ENCODE measurements at regions not wholly inside any gene's neighbourhood (a gene's known extent, or its start where the extent isn't known, plus 50 kb on each side); places are given as distances from the start of the nearest gene placed in this dataset.
"Not testable (repeated sequence)": the region's sequence is repeated elsewhere in the genome, so short reads cannot be mapped to it uniquely, and the experiment has no call there.

DNA sequence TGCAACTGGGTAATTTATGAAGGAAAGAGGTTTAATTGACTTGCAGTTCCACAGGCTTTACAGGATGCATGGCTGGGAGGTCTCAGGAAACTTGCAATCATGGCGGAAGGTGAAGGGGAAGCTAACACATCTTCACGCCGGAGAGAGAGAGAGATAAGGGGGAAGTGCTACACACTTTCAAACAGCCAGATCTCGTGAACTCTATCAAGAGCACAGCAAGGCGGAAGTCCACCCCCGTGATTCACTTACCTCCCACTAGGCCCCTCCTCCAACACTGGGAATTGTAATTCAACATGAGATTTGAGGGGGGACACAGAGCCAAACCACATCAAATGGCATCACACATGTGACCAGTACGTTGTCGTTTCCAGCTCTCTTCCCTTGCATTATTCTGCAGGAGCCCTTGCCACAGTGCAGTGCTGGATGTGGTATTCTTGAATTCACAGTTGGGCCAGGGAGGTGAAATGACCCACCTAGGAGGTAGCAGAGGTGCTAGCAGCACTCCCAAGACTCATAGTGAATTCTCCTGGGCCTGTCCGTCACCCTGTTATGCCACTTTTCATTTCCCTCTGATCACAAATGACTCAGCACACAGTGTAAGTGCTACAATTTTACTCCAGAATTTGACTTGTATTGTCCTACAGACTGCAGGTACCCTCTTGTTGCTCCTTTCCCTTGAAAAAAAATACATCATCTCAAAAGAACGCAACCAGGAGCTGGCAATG is 179.2 kb upstream of the PLGLB2 start:
- in situ Hi-C loops (cut with HindIII; ENCODE audit: low sequenced_read_pairs); DNase-seq (ENCODE audit: low spot score): not testable (repeated sequence)

DNA sequence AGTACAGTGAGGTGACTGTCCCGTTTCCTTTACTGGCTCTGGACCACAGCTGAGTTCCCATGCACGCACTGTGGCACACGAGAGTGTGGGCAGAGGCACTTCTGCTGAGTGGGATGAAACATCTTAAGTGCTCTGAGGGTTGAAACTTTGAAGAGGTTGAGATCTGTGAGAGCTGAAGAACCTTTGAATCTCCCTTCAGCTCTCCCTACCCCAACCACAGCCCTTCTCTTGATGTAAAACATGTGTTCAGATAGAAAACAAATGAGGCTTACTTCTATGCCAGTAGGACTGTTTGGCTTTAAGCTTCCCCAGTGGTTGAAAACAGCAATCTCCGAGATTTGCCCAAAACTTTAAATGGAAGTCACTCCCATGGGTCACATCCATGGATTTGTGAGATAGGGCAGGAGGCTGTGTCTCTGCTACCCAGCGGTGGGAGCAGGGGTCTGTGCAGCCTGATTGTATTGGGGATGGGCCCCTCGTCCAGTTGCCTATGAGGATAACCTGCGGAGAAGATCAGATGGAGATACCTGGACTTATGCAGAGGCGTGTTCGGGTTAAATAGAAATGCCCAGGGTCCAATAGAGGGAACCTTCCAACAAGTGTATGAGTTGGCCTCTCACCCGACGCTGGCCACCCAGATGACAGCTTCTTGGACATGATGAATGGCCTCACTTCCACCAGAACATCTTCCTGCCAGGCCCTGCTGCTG is 178.0 kb upstream of the PLGLB2 start:
- in situ Hi-C loops (cut with HindIII; ENCODE audit: low sequenced_read_pairs) = not testable (repeated sequence)

GRCh38 chr2:87571889-87572465 is 175.9 kb upstream of the PLGLB2 start:
- in situ Hi-C loops (cut with HindIII; ENCODE audit: low sequenced_read_pairs); DNase-seq (ENCODE audit: low spot score): not testable (repeated sequence)

More for the DNA sequence above, 178.0 kb upstream of the PLGLB2 start:
- DNase-seq (ENCODE audit: low spot score) = not testable (repeated sequence)

GRCh38 chr2:87572906-87573305 is 175.0 kb upstream of the PLGLB2 start:
- DNase-seq (ENCODE audit: low spot score); in situ Hi-C loops (cut with HindIII; ENCODE audit: low sequenced_read_pairs): not testable (repeated sequence)

GRCh38 chr2:87573386-87574192 is 174.3 kb upstream of the PLGLB2 start:
- in situ Hi-C loops (cut with HindIII; ENCODE audit: low sequenced_read_pairs); DNase-seq (ENCODE audit: low spot score): not testable (repeated sequence)

- DNase-seq (ENCODE audit: low spot score); in situ Hi-C loops (cut with HindIII; ENCODE audit: low sequenced_read_pairs): not testable (repeated sequence)
These were observed 173.4 kb upstream of the PLGLB2 start for GRCh38 chr2:87574193-87575119.

DNA sequence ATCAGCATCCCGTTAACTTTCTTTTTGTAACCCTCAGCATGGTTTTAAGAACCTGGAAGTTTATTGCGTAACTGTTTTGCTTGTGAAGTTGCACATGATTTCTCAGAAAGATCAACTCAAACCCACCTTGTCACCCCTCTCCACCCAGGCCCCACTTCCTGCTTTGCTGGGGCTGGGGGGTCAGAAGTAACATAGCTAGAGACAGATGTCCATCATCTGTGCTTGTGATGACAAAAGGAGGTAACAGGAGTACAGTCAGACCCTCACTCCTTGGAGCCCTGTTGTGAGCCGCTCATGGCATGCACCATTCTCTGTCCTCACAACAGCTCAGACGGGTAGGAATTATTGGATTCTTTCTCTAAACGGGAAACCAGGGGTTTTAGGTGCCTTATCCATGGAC is 172.7 kb upstream of the PLGLB2 start:
- DNase-seq (ENCODE audit: low spot score); in situ Hi-C loops (cut with HindIII; ENCODE audit: low sequenced_read_pairs): not testable (repeated sequence)

DNA sequence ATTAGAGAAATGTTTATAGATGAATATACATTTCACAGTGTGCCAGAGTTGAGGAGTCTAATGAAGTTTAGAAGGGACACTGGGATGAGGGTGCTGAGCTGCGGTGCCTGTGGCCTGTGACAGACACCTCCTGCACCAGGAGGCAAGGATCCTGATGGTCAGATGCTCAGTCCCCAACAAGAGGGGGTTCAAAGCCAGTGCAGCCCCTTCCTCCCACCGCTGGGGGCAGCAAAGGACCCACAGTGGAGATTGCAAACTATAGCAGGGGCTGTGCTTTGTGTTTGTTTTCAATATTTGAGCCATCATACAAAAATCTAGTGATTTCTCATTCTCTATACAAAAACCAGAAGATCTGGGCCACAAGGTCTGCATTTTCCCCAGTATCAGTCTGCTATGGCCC is 170.5 kb upstream of the PLGLB2 start:
- DNase-seq (ENCODE audit: low spot score); in situ Hi-C loops (cut with HindIII; ENCODE audit: low sequenced_read_pairs): not testable (repeated sequence)

- in situ Hi-C loops (cut with HindIII; ENCODE audit: low sequenced_read_pairs); DNase-seq (ENCODE audit: low spot score): not testable (repeated sequence)
These were observed 165.7 kb upstream of the PLGLB2 start for GRCh38 chr2:87582152-87582551.

DNA sequence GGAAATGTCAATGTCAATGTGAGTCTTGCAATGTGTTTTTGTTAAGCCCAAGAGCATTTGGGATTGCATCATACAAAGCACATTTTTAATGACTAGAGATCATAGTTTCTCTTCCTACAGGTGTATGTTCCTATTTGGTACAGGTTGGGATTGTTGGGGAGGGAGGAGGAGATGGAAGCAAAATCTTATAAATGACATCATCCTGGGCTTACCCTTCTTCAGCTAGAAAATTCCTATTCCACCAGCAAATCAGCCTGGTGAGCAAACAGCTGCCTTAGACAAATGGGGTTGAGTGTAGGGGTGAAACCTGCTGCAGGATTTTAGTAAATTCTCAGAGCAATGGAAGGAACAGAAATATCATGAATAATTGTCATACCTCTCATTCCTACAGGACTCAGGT is 165.3 kb upstream of the PLGLB2 start:
- DNase-seq (ENCODE audit: low spot score); in situ Hi-C loops (cut with HindIII; ENCODE audit: low sequenced_read_pairs): not testable (repeated sequence)

GRCh38 chr2:87583370-87583769 is 164.5 kb upstream of the PLGLB2 start:
- in situ Hi-C loops (cut with HindIII; ENCODE audit: low sequenced_read_pairs); DNase-seq (ENCODE audit: low spot score): not testable (repeated sequence)

DNA sequence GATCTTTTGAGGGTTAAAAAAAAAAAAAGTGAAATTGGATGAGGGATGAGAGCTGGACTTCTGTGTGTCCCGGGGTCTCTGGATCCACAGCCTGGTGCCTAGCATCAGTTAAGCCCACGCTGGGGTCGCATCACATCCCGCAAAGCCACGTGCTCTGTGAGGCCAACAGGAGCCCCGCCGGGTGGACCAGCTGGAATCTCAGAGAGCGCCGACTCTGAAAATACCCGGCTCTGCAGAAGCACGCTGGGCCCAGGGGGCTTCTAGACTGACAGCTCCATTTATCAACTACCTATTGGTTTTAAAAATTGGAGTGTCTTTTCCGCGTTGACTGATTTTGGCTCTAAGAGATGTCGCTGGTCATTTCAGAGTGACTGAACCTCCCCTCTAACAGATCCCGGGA is 164.1 kb upstream of the PLGLB2 start:
- in situ Hi-C loops (cut with HindIII; ENCODE audit: low sequenced_read_pairs); DNase-seq (ENCODE audit: low spot score): not testable (repeated sequence)

GRCh38 chr2:87584268-87584906 is 163.5 kb upstream of the PLGLB2 start:
- in situ Hi-C loops (cut with HindIII; ENCODE audit: low sequenced_read_pairs); DNase-seq (ENCODE audit: low spot score): not testable (repeated sequence)

DNA sequence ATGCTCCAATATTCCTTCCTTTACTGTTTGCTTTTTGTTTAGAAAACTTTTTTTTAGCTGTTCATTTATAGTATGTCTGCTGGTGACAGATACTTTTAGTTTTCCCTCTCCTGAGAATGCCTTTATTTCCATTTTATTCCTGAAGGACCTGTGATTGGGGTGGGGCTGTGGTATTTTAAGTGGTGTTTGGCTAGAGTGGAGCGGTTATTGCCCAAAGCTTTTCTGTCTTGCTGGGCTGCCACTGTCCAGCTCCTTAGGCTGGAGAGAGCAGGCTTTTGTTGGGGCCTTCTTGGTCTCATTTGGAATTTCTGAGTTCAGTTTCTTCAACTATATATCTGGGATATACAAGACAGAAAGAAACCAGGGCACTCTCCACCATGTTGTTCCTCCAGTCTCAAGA is 160.0 kb upstream of the PLGLB2 start:
- in situ Hi-C loops (cut with HindIII; ENCODE audit: low sequenced_read_pairs); DNase-seq (ENCODE audit: low spot score): not testable (repeated sequence)

DNA sequence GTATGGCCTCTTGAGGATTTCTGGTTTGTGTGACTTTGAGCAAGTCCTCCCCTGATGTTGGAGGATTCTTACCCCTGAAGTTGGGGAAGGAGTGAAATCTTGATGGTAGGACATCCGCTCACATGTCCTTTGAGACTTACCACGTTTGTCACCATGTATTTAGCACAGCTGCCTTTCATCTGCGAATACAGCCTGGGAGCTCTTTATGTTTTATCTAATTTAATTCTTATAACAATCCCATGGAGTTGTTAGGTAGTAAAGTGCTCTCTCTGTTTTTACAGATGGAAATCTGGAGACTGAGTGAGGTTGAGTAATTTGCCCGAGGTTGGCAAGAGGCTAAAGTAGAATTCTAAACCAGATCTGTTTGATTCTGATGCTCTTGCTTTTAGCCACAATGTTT is 154.9 kb upstream of the PLGLB2 start:
- in situ Hi-C loops (cut with HindIII; ENCODE audit: low sequenced_read_pairs); DNase-seq (ENCODE audit: low spot score): not testable (repeated sequence)

DNA sequence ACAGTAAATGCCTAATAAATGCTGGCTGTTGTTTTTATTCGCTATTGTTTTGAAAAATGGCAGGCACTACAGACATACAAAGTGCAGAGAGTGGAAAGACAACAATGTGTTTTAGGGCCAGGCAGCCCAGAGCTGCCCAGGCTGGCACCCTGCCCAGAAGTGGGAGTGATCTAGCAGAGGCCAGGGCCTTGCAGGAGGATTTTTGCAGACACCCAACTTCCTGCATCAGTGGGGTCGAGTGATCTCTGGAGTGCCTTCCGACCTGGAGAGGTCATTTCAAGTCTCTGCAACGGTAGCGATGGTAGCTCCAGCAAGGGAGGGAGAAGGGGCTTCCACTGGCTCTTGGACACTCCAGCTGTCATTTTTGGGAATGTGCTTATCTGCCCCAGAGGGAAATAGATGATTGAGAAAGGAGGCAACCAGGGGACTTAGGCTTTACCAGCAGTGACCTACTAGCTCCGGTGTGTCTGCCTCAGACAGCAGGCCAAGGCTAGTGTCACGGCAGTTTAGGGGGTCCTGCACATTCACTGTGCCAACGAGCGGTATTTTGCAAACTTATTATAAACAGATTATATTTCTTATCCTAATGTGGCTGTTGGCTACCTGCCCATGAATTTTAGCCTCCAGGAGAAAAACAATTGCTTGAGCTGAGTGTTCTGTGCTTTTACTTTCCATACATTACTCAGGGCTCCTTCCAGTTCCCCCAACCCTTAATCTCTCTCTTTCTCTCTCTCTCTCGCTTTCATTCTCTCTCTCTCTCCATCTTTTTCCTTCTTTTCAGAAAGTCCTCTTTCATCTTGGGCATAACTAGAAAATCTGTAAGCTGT is 153.9 kb upstream of the PLGLB2 start:
- in situ Hi-C loops (cut with HindIII; ENCODE audit: low sequenced_read_pairs); DNase-seq (ENCODE audit: low spot score): not testable (repeated sequence)

GRCh38 chr2:87594611-87594992 is 153.3 kb upstream of the PLGLB2 start:
- DNase-seq (ENCODE audit: low spot score); in situ Hi-C loops (cut with HindIII; ENCODE audit: low sequenced_read_pairs): not testable (repeated sequence)
